HepG2 (cell line): ENCODE measurements at regions not wholly inside any gene's neighbourhood (a gene's known extent, or its start where the extent isn't known, plus 50 kb on each side); places are given as distances from the start of the nearest gene placed in this dataset.

Experiments used
- ATAC-seq: fragments of 200-7000 bp; cut with Tn5 transposase; 3 replicates; pipeline ENCODE4 v1.9.1; 2020; ENCODE audit warnings: mild to moderate bottlenecking, moderate library complexity
- BruUV-seq: library from RNA; stranded (reverse); fragments of 400-500 nt; replicated peaks from 2 replicates; lab custom pipeline; 2021; lab: Mats Ljungman, UMichigan
- CTCF ChIA-PET: fragments of 300-600 bp; formaldehyde crosslinking; extraction: SDS; loops from one replicate; lab custom pipeline; 2021; ENCODE audit warnings: low total read pairs, inconsistent platforms, low intra/inter-chr PET ratio; lab: Yijun Ruan, JAX
- POLR2A ChIA-PET: fragments of 350-600 bp; sonication (Branson Sonifier 250); formaldehyde crosslinking; loops from one replicate; lab custom pipeline; 2020; ENCODE audit warnings: antibody characterized with exemption, inconsistent platforms; lab: Yijun Ruan, JAX
- DNase-seq: peaks from one replicate; pipeline ENCODE4 v3.0.0-alpha.2; 2015; ENCODE audit warnings: low spot score
- FAIRE-seq: peaks from 3 replicates; lab custom pipeline; 2011; peaks lifted over from hg19 to GRCh38; lab: Jason Lieb, UNC
- H2AFZ ChIP-seq: one replicate; pipeline ENCODE4 v1.6.1; 2011; ENCODE audit warnings: low read length, inconsistent platforms
- H3K27ac ChIP-seq: fragments of 300-600 bp; 3 replicates; pipeline ENCODE4 v1.8.0; 2011; ENCODE audit warnings: mixed run types, mild to moderate bottlenecking, mixed read lengths, low read length, inconsistent platforms; ENCODE audit not compliant: insufficient read depth; ENCODE audit errors: extremely low read length
- H3K27me3 ChIP-seq, 2 experiments: fragments of 200-600 bp in 1 of 2; 2 replicates in 1 of 2; 3 replicates in 1 of 2; pipeline versions ENCODE4 v1.6.0 to v1.8.0; 2011; ENCODE audit warnings: low read length in 2 of 2, mild to moderate bottlenecking in 2 of 2, moderate library complexity in 2 of 2, inconsistent platforms in 1 of 2; ENCODE audit not compliant: insufficient read depth in 2 of 2, control insufficient read depth in 1 of 2
- H3K36me3 ChIP-seq, 2 experiments: fragments of 200-600 bp in 1 of 2; replicated peaks in 1 of 2; 2 replicates in 1 of 2; 3 replicates in 1 of 2; pipeline versions ENCODE4 v1.5.1 to v1.8.0; 2011; ENCODE audit warnings: low read length in 2 of 2, inconsistent platforms in 1 of 2; ENCODE audit not compliant: insufficient read depth in 2 of 2, control insufficient read depth in 1 of 2
- H3K4me1 ChIP-seq: 2 replicates; pipeline ENCODE4 v1.5.1; 2012; ENCODE audit warnings: low read length, inconsistent platforms; ENCODE audit not compliant: insufficient read depth
- H3K4me2 ChIP-seq: 2 replicates; pipeline ENCODE4 v1.6.0; 2011; ENCODE audit warnings: low read depth, low read length, inconsistent platforms
- H3K4me3 ChIP-seq, 3 experiments: fragments of 200-600 bp in 1 of 3; sonication (generic), shearing (Covaris generic) in 1 of 3; replicated peaks in 1 of 3; 2 replicates each; pipeline ENCODE4 v1.5.1; 2011 to 2016; ENCODE audit warnings: low read length in 3 of 3, inconsistent platforms in 2 of 3, low read depth in 2 of 3, mild to moderate bottlenecking in 2 of 3, control low read depth in 1 of 3, mixed read lengths in 1 of 3; ENCODE audit not compliant: insufficient read depth in 1 of 3
- H3K79me2 ChIP-seq: one replicate; pipeline ENCODE4 v1.6.1; 2011; ENCODE audit warnings: low read length, inconsistent platforms; ENCODE audit not compliant: insufficient read depth
- H3K9ac ChIP-seq: 2 replicates; pipeline ENCODE4 v1.6.0; 2011; ENCODE audit warnings: mild to moderate bottlenecking, low read depth, low read length, inconsistent platforms; ENCODE audit not compliant: insufficient read depth
- H3K9me3 ChIP-seq: 2 replicates; pipeline ENCODE4 v1.5.1; 2012; ENCODE audit warnings: mild to moderate bottlenecking, low read length
- H4K20me1 ChIP-seq: 2 replicates; pipeline ENCODE4 v1.6.0; 2011; ENCODE audit warnings: inconsistent platforms, mild to moderate bottlenecking, low read length, moderate library complexity; ENCODE audit not compliant: insufficient read depth
- ARNT2 ChIP-seq: sonication (generic); formaldehyde crosslinking; IDR thresholded peaks from 2 replicates; pipeline ENCODE4 v1.8.0; 2022; ENCODE audit warnings: mild to moderate bottlenecking, low read depth, missing genetic modification reagents, moderate library complexity
- BRD4 ChIP-seq: sonication (generic); formaldehyde crosslinking; IDR thresholded peaks from 2 replicates; pipeline ENCODE4 v1.4.0; 2020; ENCODE audit warnings: missing genetic modification reagents
- CREB3 ChIP-seq: sonication (generic); formaldehyde crosslinking; IDR thresholded peaks from 2 replicates; pipeline ENCODE4 v1.5.0; 2020; ENCODE audit warnings: missing genetic modification reagents
- DPF2 ChIP-seq: sonication (generic); formaldehyde crosslinking; IDR thresholded peaks from 2 replicates; pipeline ENCODE4 v1.4.0; 2020; ENCODE audit warnings: mild to moderate bottlenecking, low read depth, missing genetic modification reagents, borderline replicate concordance
- HES4 ChIP-seq: sonication (generic); formaldehyde crosslinking; IDR thresholded peaks from 2 replicates; pipeline ENCODE4 v1.9.0; 2021; ENCODE audit warnings: mild to moderate bottlenecking, missing genetic modification reagents, borderline replicate concordance
- IKZF4 ChIP-seq: sonication (generic); formaldehyde crosslinking; IDR thresholded peaks from 2 replicates; pipeline ENCODE4 v1.5.1; 2020; ENCODE audit warnings: borderline replicate concordance, mild to moderate bottlenecking, low read depth, missing genetic modification reagents; ENCODE audit errors: not compliant biosample characterization
- KLF6 ChIP-seq: IDR thresholded peaks from 2 replicates; pipeline ENCODE4 v1.8.0; 2016; ENCODE audit warnings: missing biosample characterization, missing genetic modification reagents
- MTA1 ChIP-seq: sonication (generic); formaldehyde crosslinking; IDR thresholded peaks from 2 replicates; pipeline ENCODE4 v1.4.0; 2020; ENCODE audit warnings: missing genetic modification reagents, mild to moderate bottlenecking, borderline replicate concordance
- MXD4 ChIP-seq: IDR thresholded peaks from 2 replicates; pipeline ENCODE4 v1.6.1; 2016; ENCODE audit warnings: mild to moderate bottlenecking, missing biosample characterization, missing genetic modification reagents
- PCBP1 ChIP-seq: fragments of 200-400 bp; formaldehyde crosslinking; IDR thresholded peaks from 2 replicates; pipeline ENCODE4 v1.6.1; 2017; ENCODE audit warnings: mild to moderate bottlenecking, low read depth, low read length, borderline replicate concordance
- SIN3B ChIP-seq: fragments of 150-350 bp; IDR thresholded peaks from 2 replicates; pipeline ENCODE4 v1.6.1; 2014; ENCODE audit warnings: low read length
- ZNF180 ChIP-seq: sonication (generic); formaldehyde crosslinking; IDR thresholded peaks from 2 replicates; pipeline ENCODE4 v1.4.0; 2020; ENCODE audit warnings: low read depth, missing genetic modification reagents, borderline replicate concordance
- ZNF275 ChIP-seq: sonication (generic); formaldehyde crosslinking; IDR thresholded peaks from 2 replicates; pipeline ENCODE4 v1.8.0; 2022; ENCODE audit warnings: missing genetic modification reagents, mild to moderate bottlenecking, inconsistent platforms, borderline replicate concordance
- ZNF280D ChIP-seq: sonication (generic); formaldehyde crosslinking; IDR thresholded peaks from 2 replicates; pipeline ENCODE4 v1.5.1; 2020; ENCODE audit warnings: mild to moderate bottlenecking, missing genetic modification reagents
- ZNF574 ChIP-seq: sonication (generic); formaldehyde crosslinking; IDR thresholded peaks from 2 replicates; pipeline ENCODE4 v1.4.0; 2020; ENCODE audit warnings: missing genetic modification reagents
- ZNF597 ChIP-seq: sonication (generic); formaldehyde crosslinking; IDR thresholded peaks from 2 replicates; pipeline ENCODE4 v1.5.0; 2020; ENCODE audit warnings: missing genetic modification reagents
- WGBS: methylation state at CpG from one replicate; pipeline ENCODE4 v1.1.6; 2017; ENCODE audit warnings: low lambda C conversion rate; 5-methylcytosine and 5-hydroxymethylcytosine counted together
- in situ Hi-C: cut with HindIII; loops from 2 replicates; pipeline ENCODE4 v1.10.0; 2017; ENCODE audit warnings: low pct_unique_long_range_greater_than_20kb; ENCODE audit not compliant: extremely low pct_ligation_motif_present
- intact Hi-C: fragments of 100-400 bp; cut with micrococcal nuclease; formaldehyde crosslinking; loops from one replicate; pipeline ENCODE4 v1.10.0; 2022; ENCODE audit not compliant: unreplicated experiment

- FAIRE-seq (no peak), ATAC-seq (no peak), DNase-seq (no peak)
- Histone ChIP-seq H3K9ac (no peak overlapping the region), H3K4me2 (no peak overlapping the region), H3K79me2 (no peaks in the 10 kb centered on the region), H3K27ac (no peak overlapping the region), H4K20me1 (no peaks in the 10 kb centered on the region), H3K4me3 (no peak overlapping the region), H3K27me3 (no peaks in the 10 kb centered on the region), H2AFZ (no peak overlapping the region), H3K36me3 (no peaks in the 10 kb centered on the region), H3K4me1 (no peaks in the 10 kb centered on the region), H3K9me3 (peaks cover 7% of the 10 kb centered on the region; the same call in 1 of the 2 replicates)
- intact Hi-C loops (no loop called here), in situ Hi-C loops (no loop called here)
- POLR2A ChIA-PET = no interaction called here
- 0% methylated on average over 2 of the region's 2 CpGs for WGBS
- CTCF ChIA-PET = no interaction called here
- BruUV-seq = no TSS peak
- TF ChIP-seq BRD4 (CRISPR knock-in tag) (no peak), MXD4 (CRISPR knock-in tag) (no peak), ZNF180 (CRISPR knock-in tag) (no peak), ZNF597 (CRISPR knock-in tag) (no peak), DPF2 (CRISPR knock-in tag) (no peak), PCBP1 (no peak), SIN3B (no peak), HES4 (CRISPR knock-in tag) (no peak), ARNT2 (CRISPR knock-in tag) (no peak), IKZF4 (CRISPR knock-in tag) (no peak), ZNF574 (no peak), MTA1 (CRISPR knock-in tag) (no peak), KLF6 (CRISPR knock-in tag) (no peak), ZNF275 (CRISPR knock-in tag) (no peak), CREB3 (CRISPR knock-in tag) (no peak), ZNF280D (CRISPR knock-in tag) (no peak)
These were observed 53.0 kb upstream of the SOD3 start for GRCh38 chr4:24742335-24742734.
